SK-N-SH (cell line): ENCODE measurements at regions not wholly inside any gene's neighbourhood (a gene's known extent, or its start where the extent isn't known, plus 50 kb on each side); places are given as distances from the start of the nearest gene placed in this dataset.

Experiments
- CTCF ChIA-PET: fragments of 300-600, 350-600 bp; formaldehyde crosslinking; extraction: SDS; loops from one replicate; lab custom pipeline; 2021; lab: Yijun Ruan, JAX
- POLR2A ChIA-PET: fragments of 350-600 bp; sonication (Branson Sonifier 250); formaldehyde crosslinking; extraction: SDS; loops from one replicate; lab custom pipeline; 2020; ENCODE audit warnings: antibody characterized with exemption, inconsistent platforms; lab: Yijun Ruan, JAX
- DNase-seq: peaks from one replicate; pipeline ENCODE4 v3.0.0; 2012
- H2AFZ ChIP-seq: fragments of 200-600 bp; sonication (generic); 2 replicates; pipeline ENCODE4 v1.8.1; 2016; ENCODE audit warnings: antibody characterized with exemption, mild to moderate bottlenecking, low read depth
- H3F3A ChIP-seq: fragments of 200-600 bp; sonication (generic); replicated peaks from 2 replicates; pipeline ENCODE3; 2016; ENCODE audit warnings: antibody characterized with exemption, mild to moderate bottlenecking; ENCODE audit not compliant: insufficient read depth
- H3K27ac ChIP-seq, 2 experiments: fragments of 200-500 bp in 1 of 2; fragments of 200-600 bp in 1 of 2; sonication (Bioruptor generic) in 1 of 2; sonication (generic), shearing (Covaris generic) in 1 of 2; 2 replicates each; pipeline versions ENCODE4 v1.5.1 to v1.6.1; 2014 to 2016; ENCODE audit warnings: low read depth in 2 of 2, inconsistent platforms in 1 of 2, low read length in 1 of 2, mild to moderate bottlenecking in 1 of 2, mixed read lengths in 1 of 2
- H3K27me3 ChIP-seq: fragments of 200-600 bp; sonication (generic), shearing (Covaris generic); 2 replicates; pipeline ENCODE4 v1.6.1; 2016; ENCODE audit warnings: mixed run types; ENCODE audit not compliant: insufficient read depth
- H3K36me3 ChIP-seq, 2 experiments: fragments of 200-500 bp in 1 of 2; fragments of 200-600 bp in 1 of 2; sonication (Bioruptor generic) in 1 of 2; sonication (generic) in 1 of 2; replicated peaks in 1 of 2; 2 replicates each; pipeline versions ENCODE3 to v1.5.1; 2014 to 2016; ENCODE audit warnings: low read length in 1 of 2, mild to moderate bottlenecking in 1 of 2; ENCODE audit not compliant: insufficient read depth in 2 of 2, control insufficient read depth in 1 of 2
- H3K4me1 ChIP-seq, 2 experiments: fragments of 200-500 bp in 1 of 2; fragments of 200-600 bp in 1 of 2; sonication (Bioruptor generic) in 1 of 2; sonication (generic), shearing (Covaris generic) in 1 of 2; 2 replicates each; pipeline versions ENCODE4 v1.5.1 to v1.6.1; 2014 to 2016; ENCODE audit warnings: low read depth in 1 of 2, low read length in 1 of 2, mixed run types in 1 of 2; ENCODE audit not compliant: insufficient read depth in 2 of 2, control insufficient read depth in 1 of 2
- H3K4me2 ChIP-seq: fragments of 200-600 bp; sonication (generic), shearing (Covaris generic); 2 replicates; pipeline ENCODE4 v1.6.1; 2017; ENCODE audit warnings: mixed run types
- H3K4me3 ChIP-seq, 2 experiments: fragments of 200-500 bp in 1 of 2; fragments of 200-600 bp in 1 of 2; sonication (Bioruptor generic) in 1 of 2; sonication (generic), shearing (Covaris generic) in 1 of 2; 2 replicates each; pipeline versions ENCODE4 v1.5.1 to v1.8.1; 2014 to 2016; ENCODE audit warnings: low read depth in 2 of 2, inconsistent platforms in 1 of 2, low read length in 1 of 2, mild to moderate bottlenecking in 1 of 2, mixed read lengths in 1 of 2, moderate library complexity in 1 of 2
- H3K79me2 ChIP-seq: fragments of 200-600 bp; sonication (generic); 2 replicates; pipeline ENCODE4 v1.8.1; 2017; ENCODE audit warnings: mild to moderate bottlenecking; ENCODE audit not compliant: insufficient read depth
- H3K9ac ChIP-seq: fragments of 200-600 bp; sonication (generic); 2 replicates; pipeline ENCODE4 v1.6.1; 2017; ENCODE audit warnings: mixed run types
- H3K9me2 ChIP-seq: fragments of 200-600 bp; sonication (generic); 2 replicates; pipeline ENCODE4 v1.6.1; 2017; ENCODE audit warnings: mixed run types
- H3K9me3 ChIP-seq: fragments of 200-600 bp; sonication (generic); 2 replicates; pipeline ENCODE4 v1.6.1; 2017; ENCODE audit warnings: mixed run types, mild to moderate bottlenecking, moderate library complexity
- H4K20me1 ChIP-seq: fragments of 200-600 bp; sonication (generic); 2 replicates; pipeline ENCODE4 v1.6.1; 2017; ENCODE audit warnings: mild to moderate bottlenecking, mixed run types; ENCODE audit not compliant: insufficient read depth
- ELF1 ChIP-seq: IDR thresholded peaks from 2 replicates; pipeline ENCODE4 v1.4.0; 2012
- EP300 ChIP-seq, 2 experiments: IDR thresholded peaks; 2 replicates each; pipeline versions ENCODE4 v1.4.0 to v1.6.1; 2012; ENCODE audit warnings: borderline replicate concordance in 1 of 2, low read depth in 1 of 2, low read length in 1 of 2
- EZH2phosphoT487 ChIP-seq: fragments of 200-600 bp; sonication (generic); IDR thresholded peaks from 2 replicates; pipeline ENCODE4 v1.6.1; 2017; ENCODE audit warnings: low read depth, mixed run types, mild to moderate bottlenecking, antibody characterized with exemption, moderate library complexity, borderline replicate concordance
- FOXJ3 ChIP-seq: sonication (generic); formaldehyde crosslinking; IDR thresholded peaks from 2 replicates; pipeline ENCODE4 v1.5.1; 2020; ENCODE audit warnings: mild to moderate bottlenecking, missing genetic modification reagents
- GABPA ChIP-seq: IDR thresholded peaks from 2 replicates; pipeline ENCODE4 v1.4.0; 2012; ENCODE audit warnings: low read depth, mild to moderate bottlenecking
- GATA2 ChIP-seq: sonication (generic); formaldehyde crosslinking; IDR thresholded peaks from 2 replicates; pipeline ENCODE4 v1.5.0; 2020; ENCODE audit warnings: mild to moderate bottlenecking, missing genetic modification reagents
- JUND ChIP-seq: IDR thresholded peaks from 2 replicates; pipeline ENCODE4 v1.4.0; 2012
- MAX ChIP-seq: IDR thresholded peaks from 2 replicates; pipeline ENCODE4 v1.4.0; 2012; ENCODE audit warnings: low read depth
- MXI1 ChIP-seq: IDR thresholded peaks from 2 replicates; pipeline ENCODE4 v1.6.1; 2012; ENCODE audit warnings: mild to moderate bottlenecking, low read depth, low read length, improper control_type of control experiment
- NRF1 ChIP-seq: IDR thresholded peaks from 2 replicates; pipeline ENCODE4 v1.6.1; 2012; ENCODE audit warnings: low read depth, mild to moderate bottlenecking, low read length
- RCOR1 ChIP-seq: fragments of 150-350 bp; IDR thresholded peaks from 2 replicates; pipeline ENCODE4 v1.6.1; 2017; ENCODE audit warnings: antibody characterized with exemption, low read length
- RXRA ChIP-seq: IDR thresholded peaks from 2 replicates; pipeline ENCODE4 v1.4.0; 2012; ENCODE audit warnings: low read depth, mild to moderate bottlenecking, borderline replicate concordance
- SIN3A ChIP-seq: IDR thresholded peaks from 2 replicates; pipeline ENCODE4 v1.6.1; 2012; ENCODE audit warnings: low read depth, mild to moderate bottlenecking, low read length, moderate library complexity, borderline replicate concordance
- SMC3 ChIP-seq: IDR thresholded peaks from 2 replicates; pipeline ENCODE4 v1.6.1; 2012; ENCODE audit warnings: low read depth, low read length, improper control_type of control experiment
- TCF12 ChIP-seq: IDR thresholded peaks from 2 replicates; pipeline ENCODE4 v1.4.0; 2012
- ZBTB33 ChIP-seq: IDR thresholded peaks from 2 replicates; pipeline ENCODE4 v1.4.0; 2012; ENCODE audit warnings: low read depth, borderline replicate concordance
- WGBS: methylation state at CpG from one replicate; pipeline ENCODE4 v1.1.6; 2017; ENCODE audit warnings: low lambda C conversion rate; 5-methylcytosine and 5-hydroxymethylcytosine counted together
- TF ChIP-seq, protein P1 (sequence below): fragments of 150-350 bp; IDR thresholded peaks from 2 replicates; pipeline ENCODE4 v1.6.1; 2016; ENCODE audit warnings: mild to moderate bottlenecking, low read depth, low read length

DNA sequence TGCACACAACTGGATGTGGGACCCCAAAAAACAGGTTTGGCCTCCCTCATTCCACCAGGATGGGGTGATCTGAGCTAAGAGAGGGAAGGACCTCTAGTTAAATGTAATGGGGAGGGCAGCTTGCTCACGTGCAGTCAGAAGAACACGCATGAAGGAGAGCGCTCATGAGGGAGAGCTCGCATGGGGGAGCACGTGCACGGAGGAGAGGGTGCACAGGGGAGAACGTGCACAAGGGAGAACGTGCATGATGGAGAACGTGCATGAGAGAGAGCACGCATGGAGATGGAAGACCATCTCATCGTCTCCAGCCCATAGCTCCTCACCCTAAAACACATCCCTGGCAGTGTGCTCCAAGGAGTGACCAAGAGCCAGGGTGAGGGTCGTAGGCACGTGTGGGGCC, 141.2 kb downstream of the RBFOX3 start:
- Histone ChIP-seq H3K4me1 (no peaks in the 10 kb centered on the region; a peak in 1 of 4 replicates), H2AFZ (no peak overlapping the region), H3F3A (no peaks in the 10 kb centered on the region), H3K4me2 (no peak overlapping the region), H3K27me3 (0 out of 2 replicates have a peak, but pooled peaks cover 5% of the 10 kb centered on the region), H3K9me2 (no peaks in the 10 kb centered on the region), H3K36me3 (no peaks in the 10 kb centered on the region), H4K20me1 (no peaks in the 10 kb centered on the region), H3K9ac (no peak overlapping the region), H3K9me3 (no peaks in the 10 kb centered on the region), H3K79me2 (no peaks in the 10 kb centered on the region), H3K27ac (no peak overlapping the region), H3K4me3 (no peak overlapping the region)
- no peak for TF ChIP-seq SMC3
- 62% methylated on average over 13 of the region's 13 CpGs for WGBS
- no peak for DNase-seq
- ChIA-PET CTCF (interaction anchor here (1.9 kb wide), 1 partner anchor 69 kb away, joined by 4 read pairs; no protein-coding TSS in a partner anchor), POLR2A (no interaction called here)

DNA sequence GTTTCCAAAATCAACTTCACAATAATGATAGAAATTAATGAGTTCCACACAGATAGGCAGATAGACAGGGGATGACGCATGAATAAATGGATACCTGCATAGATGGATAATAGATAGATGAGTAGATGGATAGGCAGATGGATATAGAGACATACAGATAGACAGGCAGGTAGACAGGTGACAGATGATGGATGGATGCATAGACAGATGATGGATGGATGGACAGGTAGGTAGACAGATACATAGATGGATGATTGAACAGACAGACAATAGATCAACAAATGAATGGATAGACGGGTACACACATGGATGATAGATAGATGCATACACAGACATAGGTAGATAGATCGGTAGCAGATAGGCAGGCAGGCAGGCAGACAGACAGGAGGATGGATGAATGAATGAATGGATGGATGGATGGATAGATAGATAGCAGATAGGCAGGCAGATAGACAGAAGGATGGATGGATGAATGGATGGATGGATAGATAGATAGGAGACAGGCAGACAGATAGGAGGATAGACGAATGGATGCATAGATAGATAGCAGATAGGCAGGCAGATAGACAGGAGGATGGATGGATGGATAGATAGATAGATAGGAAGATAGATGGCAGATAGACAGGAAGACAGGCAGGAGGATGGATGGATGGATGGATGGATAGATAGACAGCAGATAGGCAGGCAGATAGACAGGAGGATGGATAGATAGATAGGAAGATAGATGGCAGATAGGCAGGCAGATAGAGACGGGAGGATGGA, 142.5 kb downstream of the RBFOX3 start:
- TF ChIP-seq TCF12, result no peak
- no peak for TF ChIP-seq EP300 (IDR thresholded peaks at IDR 0.05; ENCODE audit: borderline replicate concordance in 1 of 2, low read depth in 1 of 2, low read length in 1 of 2)
- no peak for TF ChIP-seq ZBTB33
- no peak for TF ChIP-seq GATA2 (CRISPR knock-in tag)
- no peak for TF ChIP-seq ELF1
- no peak for TF ChIP-seq MXI1
- no peak for TF ChIP-seq SIN3A
- TF ChIP-seq JUND, result no peak
- no peak for TF ChIP-seq MAX
- TF ChIP-seq RXRA, result no peak
- TF ChIP-seq GABPA, result no peak
- no peak for TF ChIP-seq RCOR1
- TF ChIP-seq, protein P1, sequence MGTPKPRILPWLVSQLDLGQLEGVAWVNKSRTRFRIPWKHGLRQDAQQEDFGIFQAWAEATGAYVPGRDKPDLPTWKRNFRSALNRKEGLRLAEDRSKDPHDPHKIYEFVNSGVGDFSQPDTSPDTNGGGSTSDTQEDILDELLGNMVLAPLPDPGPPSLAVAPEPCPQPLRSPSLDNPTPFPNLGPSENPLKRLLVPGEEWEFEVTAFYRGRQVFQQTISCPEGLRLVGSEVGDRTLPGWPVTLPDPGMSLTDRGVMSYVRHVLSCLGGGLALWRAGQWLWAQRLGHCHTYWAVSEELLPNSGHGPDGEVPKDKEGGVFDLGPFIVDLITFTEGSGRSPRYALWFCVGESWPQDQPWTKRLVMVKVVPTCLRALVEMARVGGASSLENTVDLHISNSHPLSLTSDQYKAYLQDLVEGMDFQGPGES, result no peak
- no peak for TF ChIP-seq FOXJ3 (CRISPR knock-in tag)
- TF ChIP-seq NRF1, result no peak
- TF ChIP-seq EZH2phosphoT487, result no peak
- TF ChIP-seq, all 33 proteins: peak for 0
- Histone ChIP-seq H4K20me1 (no peaks in the 10 kb centered on the region), H3K4me3 (no peak overlapping the region), H3K9me2 (no peaks in the 10 kb centered on the region), H3K9ac (no peak overlapping the region), H3K4me1 (no peaks in the 10 kb centered on the region; a peak in 1 of 4 replicates), H3K9me3 (no peaks in the 10 kb centered on the region), H3K27ac (no peak overlapping the region), H3K36me3 (no peaks in the 10 kb centered on the region), H3K4me2 (no peak overlapping the region), H3F3A (no peaks in the 10 kb centered on the region), H2AFZ (no peak overlapping the region), H3K27me3 (0 out of 2 replicates have a peak, but pooled peaks cover 5% of the 10 kb centered on the region), H3K79me2 (no peaks in the 10 kb centered on the region)
- no peak for DNase-seq
- ChIA-PET CTCF (no interaction called here), POLR2A (no interaction called here)
- WGBS, result 45% methylated on average over 5 of the region's 5 CpGs
